Suprapubic skin (tissue), 3 donors: ENCODE measurements at regions not wholly inside any gene's neighbourhood (a gene's known extent, or its start where the extent isn't known, plus 50 kb on each side); places are given as distances from the start of the nearest gene placed in this dataset.

Experiments used
- POLR2AphosphoS5 ChIP-seq, 3 donors: sonication (generic); formaldehyde crosslinking; IDR thresholded peaks; one replicate each; pipeline ENCODE4 v1.6.1; 2017; ENCODE audit warnings: antibody characterized with exemption in 3 of 3
- TF ChIP-seq, protein P1 (sequence below), 2 donors: fragments of 200-600 bp in 1 of 2; fragments of 450-650 bp in 1 of 2; sonication (generic) in 1 of 2; IDR thresholded peaks; one replicate each; pipeline ENCODE4 v1.5.1; 2016 to 2019; ENCODE audit warnings: antibody characterized with exemption in 2 of 2, mild to moderate bottlenecking in 1 of 2, moderate library complexity in 1 of 2

DNA sequence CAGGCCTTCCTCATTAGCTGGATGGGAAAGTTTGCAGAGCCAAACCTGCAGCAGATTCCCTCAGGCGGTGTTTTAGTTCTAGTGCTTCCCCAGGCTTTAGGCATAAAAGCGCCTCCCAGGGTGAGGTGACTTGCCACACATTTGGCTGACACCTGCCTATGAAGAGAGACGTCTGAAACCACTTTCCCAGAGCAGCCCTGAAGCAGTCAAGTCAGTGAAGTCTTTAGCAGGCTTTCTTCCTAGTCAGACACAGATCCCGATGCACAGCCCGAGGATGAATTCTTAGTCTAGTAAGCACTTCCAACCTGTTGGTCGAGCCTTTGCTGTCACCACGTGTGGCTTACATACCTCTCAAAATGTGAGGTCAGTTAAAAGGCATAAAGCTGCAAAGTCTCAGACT, 484.1 kb downstream of the SMARCA1 start:
- TF ChIP-seq POLR2AphosphoS5 (IDR thresholded peaks at IDR 0.05), result no peak
- TF ChIP-seq, protein P1, sequence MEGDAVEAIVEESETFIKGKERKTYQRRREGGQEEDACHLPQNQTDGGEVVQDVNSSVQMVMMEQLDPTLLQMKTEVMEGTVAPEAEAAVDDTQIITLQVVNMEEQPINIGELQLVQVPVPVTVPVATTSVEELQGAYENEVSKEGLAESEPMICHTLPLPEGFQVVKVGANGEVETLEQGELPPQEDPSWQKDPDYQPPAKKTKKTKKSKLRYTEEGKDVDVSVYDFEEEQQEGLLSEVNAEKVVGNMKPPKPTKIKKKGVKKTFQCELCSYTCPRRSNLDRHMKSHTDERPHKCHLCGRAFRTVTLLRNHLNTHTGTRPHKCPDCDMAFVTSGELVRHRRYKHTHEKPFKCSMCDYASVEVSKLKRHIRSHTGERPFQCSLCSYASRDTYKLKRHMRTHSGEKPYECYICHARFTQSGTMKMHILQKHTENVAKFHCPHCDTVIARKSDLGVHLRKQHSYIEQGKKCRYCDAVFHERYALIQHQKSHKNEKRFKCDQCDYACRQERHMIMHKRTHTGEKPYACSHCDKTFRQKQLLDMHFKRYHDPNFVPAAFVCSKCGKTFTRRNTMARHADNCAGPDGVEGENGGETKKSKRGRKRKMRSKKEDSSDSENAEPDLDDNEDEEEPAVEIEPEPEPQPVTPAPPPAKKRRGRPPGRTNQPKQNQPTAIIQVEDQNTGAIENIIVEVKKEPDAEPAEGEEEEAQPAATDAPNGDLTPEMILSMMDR (IDR thresholded peaks at IDR 0.05), result no peak
